ENCODE measurements at regions not wholly inside any gene's neighbourhood (a gene's known extent, or its start where the extent isn't known, plus 50 kb on each side); places are given as distances from the start of the nearest gene placed in this dataset.
A peak's percentile ranks its signal among the peaks of the same experiment; 100 is the strongest.

DNA sequence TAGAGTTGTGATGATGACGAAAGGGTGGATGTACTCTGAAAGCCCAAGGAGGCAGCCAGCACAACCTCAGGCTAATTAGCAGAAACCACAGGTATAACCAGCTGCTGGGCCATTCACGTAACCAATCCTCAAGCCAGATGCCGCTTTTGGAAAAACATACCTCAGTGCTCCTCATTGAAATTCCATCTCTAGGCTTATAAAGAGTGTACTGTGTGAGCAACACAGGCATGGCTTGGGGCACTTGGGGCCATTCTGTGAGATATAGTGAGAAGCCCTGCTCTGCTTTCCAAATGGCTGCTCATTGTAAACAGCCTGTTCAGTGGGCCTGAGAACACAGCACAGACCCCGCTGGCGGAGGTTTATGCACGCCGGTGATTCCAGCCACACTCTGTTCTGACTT is 182.1 kb upstream of the HHIP start:
- no peak for DNase-seq (ENCODE audit: low read depth, low spot score)

DNA sequence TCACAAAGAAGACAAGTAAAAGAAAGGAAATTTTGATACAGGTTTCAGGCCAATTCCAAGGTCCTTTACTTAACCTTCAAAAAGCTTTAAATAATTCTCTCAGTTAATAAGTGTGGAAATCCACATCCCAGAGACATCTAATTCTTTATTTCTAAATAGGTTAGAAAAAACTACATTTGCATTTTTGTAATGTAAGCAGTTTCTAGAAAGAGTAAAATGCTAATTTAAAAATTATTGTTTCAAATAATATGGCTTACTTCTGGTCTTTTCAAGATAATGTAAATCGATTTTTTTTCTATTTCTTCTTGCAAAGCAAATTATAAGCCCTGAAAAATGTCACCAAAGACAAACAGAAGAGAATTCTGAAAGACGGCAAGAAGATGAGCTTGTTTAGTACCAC is 180.4 kb upstream of the HHIP start:
- DNase-seq (ENCODE audit: low read depth, low spot score), result no peak

DNA sequence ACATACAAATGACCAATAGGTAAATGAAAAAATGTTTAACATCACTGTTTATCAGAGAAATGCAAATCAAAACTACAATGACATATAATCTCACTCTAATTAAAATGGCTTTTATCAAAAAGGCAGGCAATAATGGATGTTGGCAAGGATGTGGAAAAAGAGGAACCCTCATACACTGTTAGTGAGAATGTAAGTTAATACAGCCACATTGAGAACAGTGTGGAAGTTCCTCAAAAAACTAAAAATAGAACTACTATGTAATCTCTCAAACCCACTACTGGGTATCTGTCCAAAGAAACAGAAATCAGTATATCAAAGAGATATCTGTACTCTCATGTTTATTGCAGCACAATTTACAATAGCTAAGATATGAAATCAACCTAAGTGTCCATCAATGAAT is 165.9 kb upstream of the HHIP start:
- DNase-seq (ENCODE audit: low read depth, low spot score), result no peak

DNA sequence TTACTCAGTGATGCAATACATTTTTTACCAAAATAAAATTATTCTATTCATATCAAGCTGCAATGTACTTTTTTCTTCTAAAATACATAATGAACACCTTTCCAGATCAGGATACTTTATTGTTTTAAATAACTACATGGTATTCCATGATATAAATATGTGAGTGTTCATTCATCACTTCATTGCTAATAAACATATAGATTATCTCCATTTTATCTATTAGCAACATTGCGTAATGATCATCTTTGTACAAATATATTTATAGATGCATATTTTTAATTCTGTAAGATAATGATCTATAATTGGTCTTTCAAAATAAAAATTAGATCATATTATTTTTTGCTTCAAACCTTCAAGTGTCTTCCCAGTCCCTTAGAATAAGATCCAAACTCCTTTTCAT is 156.1 kb upstream of the HHIP start:
- no peak for DNase-seq (ENCODE audit: low read depth, low spot score)

DNA sequence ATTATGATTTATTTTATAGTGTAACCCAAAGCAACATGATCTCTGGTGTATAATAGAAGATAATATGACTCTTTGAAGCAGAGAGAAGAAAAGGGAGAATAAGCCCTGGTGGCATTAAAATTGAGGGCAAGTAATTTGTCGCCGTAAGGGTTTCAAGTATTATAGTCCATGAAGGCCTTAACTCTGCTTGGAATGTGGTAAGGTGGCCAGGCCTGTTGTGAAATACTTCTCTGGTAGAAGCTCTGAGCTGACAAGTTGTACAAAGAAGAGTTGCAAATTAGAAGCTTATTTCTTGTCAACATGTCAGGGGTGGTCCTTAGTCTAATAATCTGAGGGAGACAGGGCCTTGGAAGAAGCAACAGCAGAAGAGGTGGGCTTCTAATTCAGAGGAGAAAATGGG is 151.7 kb upstream of the HHIP start:
- no peak for DNase-seq (ENCODE audit: low read depth, low spot score)

DNA sequence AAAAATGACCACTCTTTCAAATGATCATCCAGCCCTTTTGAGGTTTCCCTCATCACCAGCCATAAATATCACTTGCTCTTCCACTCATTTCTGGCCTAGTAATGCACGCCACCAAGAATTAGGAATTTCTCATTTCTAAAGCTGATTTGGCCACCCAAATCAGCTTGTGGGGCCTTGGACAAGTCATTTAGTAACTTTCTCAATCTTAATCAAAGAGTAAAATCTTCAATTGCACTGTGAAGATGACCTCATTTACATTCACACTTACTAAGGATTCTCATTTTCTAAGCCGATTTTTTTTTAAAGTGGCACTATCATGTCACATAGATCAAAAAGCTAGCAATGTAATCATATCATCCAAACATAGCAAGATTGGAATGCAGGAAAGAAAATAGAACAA is 150.0 kb upstream of the HHIP start:
- no peak for DNase-seq (ENCODE audit: low read depth, low spot score)

DNA sequence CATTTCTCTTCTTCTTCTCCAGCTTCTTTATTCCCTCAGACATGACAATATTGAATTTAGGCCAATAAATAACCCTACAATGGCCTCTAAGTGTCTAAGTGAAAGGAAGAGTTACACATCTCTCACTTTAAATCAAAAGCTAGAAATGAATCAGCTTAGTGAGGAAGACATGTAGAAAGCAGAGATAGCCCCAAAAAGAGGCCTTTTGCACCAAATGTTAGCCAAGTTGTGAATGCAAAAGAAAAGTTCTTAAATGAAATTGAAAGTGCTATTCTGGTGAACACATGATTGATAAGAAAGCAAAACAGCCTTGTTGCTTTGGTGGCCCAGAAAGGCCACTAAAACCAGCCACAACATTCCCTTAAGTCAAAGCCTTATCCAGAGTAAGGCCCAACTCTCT is 146.2 kb upstream of the HHIP start:
- DNase-seq (ENCODE audit: low read depth, low spot score), result no peak

DNA sequence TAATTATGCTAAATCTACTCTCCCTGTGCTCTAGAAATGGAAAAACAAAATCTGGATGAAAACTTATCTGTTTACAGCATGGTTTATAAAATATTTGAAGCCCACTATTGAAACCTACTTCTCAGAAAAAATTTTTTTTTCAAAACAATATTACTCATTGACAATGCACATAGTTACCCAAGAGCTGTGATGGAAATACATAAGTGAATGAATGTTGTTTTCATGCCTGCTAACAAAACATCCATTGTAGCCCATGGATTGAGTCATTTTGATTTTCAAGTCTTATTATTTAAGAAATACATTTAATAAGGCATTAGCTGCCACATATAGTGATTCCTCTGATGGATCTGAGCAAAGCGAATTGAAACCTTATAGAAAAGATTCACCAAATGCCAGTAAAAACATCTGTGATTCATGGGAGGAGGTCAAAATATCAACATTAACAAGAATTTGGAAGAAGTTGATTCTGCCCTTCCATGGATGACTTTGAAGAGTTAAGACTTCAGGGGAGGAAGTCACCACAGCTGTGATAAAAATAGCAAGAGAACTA is 144.7 kb upstream of the HHIP start:
- no peak for DNase-seq (ENCODE audit: low read depth, low spot score)

DNA sequence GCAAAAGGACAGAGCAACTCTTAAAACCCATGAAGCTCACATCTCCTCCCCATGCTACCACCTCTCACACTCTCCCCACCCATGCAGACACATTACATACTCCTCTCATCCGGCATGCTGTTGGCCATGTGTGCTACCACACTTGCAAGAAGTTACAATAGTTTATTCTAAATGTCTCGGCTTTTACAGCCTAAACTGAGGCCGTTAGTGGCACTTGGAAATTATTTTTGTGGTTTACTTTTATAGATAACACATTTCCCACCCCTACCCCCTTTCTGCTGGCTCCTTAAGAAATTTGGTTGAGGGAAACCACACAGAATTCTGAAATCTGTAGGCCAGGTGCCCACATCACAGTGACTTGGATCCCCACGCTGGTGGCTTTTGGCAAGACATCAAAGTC is 141.1 kb upstream of the HHIP start:
- DNase-seq (ENCODE audit: low read depth, low spot score), result peak; percentile 49

DNA sequence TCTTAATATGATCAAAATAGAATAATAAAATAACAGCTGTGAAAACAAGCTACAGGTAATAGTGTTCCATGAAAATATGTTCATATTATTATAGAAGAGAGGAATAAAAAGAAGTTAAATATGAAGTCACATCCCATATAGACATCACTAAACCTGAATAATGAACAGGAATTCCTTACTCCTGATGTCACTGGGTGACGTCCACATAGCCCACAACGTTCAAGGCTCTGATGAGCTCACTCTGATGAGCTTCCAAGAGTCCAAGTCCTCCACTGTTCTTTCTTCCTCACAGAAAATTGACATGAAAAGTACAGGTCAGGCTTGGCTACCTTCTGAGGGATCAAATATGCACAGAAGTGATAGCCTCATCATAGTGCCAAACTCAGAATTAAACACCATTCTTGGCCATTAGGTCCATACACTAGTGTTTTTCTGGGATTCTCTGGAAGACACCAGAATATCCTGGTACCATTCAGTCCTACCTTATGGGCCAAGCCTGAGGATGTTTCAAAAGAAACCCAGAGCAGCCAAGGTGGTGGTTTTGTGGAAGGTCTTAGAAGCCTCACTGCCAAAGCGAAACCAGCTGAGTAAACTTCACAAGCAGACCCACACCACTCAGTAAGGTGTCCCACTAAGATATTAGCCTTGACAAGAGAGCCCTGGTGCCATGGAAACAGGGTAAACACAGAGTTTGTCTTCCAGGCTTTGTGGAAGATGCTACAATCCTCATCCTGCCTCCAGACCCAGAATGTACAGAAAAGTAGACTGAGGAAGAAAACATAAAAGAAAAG is 138.4 kb upstream of the HHIP start:
- DNase-seq (ENCODE audit: low read depth, low spot score), result peak; percentile 49

DNA sequence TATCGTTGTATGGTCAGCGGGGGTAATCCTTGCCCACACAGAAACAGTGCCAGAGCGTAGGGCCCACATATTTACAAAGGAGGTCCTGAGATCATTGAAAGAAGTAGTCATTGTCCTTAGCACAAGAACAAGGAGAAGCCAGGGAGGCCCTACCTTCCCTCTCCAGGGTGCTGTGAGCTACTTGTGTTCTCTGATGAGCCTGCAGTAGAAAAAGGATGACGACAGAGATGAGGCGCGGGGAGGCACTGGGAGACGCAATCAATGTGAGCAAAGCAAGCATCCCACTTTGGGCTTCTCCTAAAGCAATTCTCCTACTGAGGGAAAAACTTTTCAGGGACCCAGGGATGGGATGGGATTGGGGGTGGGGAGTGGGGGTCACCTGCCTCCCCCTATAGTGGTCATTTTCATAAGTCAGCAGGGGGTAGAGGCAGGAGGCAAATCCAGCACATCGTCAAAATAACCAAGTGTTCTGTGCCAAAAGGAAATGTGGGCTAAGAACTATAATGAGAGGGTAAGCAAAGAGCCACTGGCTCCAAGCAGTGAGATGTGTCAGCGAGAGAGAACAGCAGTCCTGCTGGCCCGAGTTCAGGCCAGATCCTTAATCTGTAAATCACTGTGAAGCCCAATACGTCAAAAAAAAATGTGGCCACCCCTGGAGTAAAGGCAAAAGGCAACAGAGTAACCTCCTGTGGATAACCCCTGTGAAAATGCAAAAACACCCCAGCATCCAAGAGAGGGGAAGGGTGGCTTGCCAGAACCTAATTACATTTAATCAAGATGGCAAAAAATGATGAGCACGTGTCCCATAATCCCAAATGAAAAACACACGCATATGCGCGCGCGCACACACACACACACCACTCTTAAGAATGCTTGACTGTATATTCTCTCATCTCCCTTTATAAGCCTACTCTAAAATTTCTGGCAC is 136.6 kb upstream of the HHIP start:
- no peak for DNase-seq (ENCODE audit: low read depth, low spot score)

DNA sequence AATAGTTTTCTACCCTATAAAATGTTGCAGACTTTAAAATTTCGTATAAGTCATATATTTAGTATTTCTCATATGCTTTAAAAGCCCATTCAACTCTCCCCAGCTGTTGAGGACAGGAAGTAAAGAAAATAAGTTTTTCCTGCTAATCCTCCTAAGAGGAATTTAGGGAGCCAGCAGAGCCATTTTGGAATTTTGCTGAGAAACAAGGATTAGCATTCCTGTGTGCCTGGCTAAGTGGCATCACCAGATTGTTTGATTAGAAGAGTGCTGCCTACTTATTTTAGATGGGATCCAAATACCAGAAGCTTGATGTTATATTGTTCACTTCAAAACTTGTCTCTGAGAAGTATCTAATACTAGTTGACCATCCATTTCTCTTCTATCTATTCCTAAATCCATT is 131.2 kb upstream of the HHIP start:
- no peak for DNase-seq (ENCODE audit: low read depth, low spot score)

DNA sequence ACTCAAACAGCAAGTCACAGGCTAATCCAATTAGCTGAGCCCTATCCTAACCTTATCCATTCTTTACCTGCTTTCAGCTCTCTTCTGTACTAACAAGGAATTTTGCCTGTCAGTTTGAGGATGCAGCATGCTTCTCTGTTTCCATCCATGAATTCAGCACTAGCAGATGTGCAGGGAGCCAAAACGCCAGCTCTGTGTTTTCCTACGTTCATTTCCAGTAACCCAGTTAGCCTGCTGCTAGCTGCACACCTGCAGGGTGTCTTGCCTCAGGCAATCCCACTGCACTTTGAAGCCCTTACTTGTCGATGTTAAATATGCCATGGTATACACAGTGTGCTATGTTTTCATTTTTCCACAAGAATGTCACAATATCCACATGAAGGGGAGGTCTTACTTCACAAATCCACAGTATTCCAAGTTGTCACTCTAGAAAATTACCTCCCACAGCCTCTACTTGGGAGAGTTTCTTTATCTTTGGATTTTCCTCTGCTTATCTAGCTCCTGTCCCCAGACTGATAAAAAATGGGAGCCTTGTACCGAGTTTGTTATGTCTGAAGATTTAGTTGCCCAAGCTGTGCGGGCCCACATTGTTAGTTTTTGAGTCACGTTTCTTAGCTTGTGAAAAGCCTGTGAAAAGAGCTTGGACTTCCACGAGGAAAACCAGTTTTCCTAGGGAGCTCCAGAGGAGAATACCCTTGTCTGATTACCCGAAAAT is 127.6 kb upstream of the HHIP start:
- peak; percentile 44 for DNase-seq (ENCODE audit: low read depth, low spot score)

DNA sequence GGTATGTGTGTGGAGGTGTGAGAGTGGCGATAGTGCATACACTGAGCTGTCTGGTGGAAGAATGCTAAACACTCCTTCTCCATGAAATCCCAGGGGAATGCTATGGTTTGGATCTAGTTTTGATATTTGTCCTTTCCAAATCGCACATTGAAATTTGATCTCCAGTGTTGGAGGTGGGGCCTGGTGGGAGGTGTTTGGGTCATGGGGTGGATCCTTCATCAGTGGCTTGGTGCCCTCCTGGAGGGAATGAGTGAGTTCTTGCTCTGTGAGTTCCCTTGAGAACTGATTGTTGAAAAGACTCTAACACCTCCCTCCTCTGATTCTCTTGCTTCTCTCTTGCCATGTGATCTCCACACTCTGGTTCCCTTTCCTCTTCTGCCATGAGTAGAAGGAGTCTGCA is 114.1 kb upstream of the HHIP start:
- DNase-seq (ENCODE audit: low read depth, low spot score), result no peak

DNA sequence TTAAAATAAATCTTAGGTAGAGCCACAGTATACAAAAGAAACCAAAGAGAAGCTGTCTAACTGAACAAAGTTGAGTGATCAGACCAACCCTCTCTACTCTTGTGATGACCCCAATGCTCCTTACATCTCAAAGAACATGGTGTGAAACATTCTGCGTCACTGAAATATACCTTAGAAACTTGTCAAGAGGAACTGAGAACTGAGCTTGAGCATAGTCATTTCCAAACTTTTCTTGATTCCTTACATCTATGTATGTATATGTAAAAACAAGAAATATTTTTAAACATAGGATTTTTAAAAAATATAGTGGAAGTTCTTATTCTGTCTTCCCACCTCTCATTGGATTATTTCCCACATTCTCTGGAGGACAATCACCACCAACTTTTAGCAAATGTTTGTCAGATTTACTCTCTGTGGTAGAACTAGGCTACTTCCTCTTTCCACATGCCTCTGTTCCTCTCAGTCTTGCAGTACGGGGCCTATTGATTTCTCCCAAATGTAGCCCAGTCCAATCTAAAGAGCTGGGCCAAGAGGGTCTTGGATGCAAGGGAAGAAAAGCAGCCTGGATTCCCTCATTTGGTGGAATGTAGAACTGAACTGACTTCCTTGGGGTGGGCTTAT is 98.2 kb upstream of the HHIP start:
- DNase-seq (ENCODE audit: low read depth, low spot score), result no peak

DNA sequence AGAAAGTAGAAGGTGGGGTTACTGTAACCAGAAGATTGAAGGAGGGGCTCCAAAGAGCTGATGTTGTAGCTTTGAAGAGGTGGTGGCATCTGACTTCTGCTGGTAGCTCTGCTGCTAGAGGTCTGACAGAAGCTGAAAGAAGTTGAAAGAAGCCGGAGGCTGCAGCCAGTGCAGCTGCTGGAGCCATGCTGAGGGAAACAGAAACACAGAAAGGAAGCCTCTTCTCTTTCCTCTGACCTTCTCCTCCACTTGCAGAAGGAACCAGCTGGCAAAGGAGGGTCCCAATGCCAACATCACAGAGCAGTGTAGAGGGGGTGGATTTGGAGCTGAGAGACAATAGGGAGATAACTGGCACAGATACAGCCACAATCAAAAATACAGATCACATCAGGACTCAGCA is 89.3 kb upstream of the HHIP start:
- DNase-seq (ENCODE audit: low read depth, low spot score), result no peak

DNA sequence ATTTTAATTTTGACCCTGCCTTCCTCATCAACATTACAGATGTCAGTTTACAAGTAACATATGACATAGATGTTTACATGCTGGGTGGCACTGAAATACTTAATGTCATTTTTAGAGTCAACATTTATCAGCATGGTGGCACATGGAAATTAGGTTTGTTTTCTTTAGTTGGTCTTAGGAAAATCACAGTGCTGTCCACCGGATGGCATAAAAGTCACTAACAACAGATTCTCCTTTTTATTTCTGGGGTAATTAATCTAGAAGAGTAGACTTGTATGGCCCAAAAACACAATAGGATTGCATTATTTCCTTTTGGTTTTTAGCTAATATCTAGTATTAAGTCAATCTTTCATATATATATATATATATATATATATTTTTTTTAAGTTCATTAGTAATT is 88.6 kb upstream of the HHIP start:
- DNase-seq (ENCODE audit: low read depth, low spot score), result no peak

DNA sequence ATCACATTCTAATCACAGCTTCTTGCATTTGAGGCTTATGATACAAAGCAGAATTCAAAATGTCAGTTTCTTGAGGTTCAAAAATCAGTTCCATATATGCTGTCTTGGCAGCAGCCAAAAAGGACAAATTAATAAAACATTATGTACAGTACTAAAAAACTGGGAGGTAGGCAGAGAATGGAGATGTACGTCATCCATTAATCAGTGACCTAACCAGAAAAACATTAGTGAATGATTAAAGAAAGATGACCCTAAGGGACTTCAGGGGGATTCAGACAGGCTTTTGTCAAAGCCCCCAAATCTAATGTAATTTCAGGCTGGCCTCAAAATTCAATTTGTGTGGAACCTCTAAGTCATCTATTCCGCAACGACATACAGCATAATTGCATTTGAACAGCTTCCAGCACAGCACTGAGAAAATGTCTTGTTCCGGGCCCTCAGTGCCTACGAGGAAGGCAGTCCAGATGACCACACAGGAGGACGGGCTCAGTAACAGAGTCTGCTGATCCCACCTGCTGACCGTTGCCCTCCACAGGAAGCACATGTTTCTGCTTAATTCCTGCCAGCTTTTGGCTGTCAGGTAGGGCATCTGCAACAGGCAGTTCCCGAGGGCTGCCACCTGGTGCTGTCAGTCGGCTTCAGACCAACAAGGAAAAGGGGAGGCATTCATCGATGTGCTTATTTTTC is 83.8 kb upstream of the HHIP start:
- no peak for DNase-seq (ENCODE audit: low read depth, low spot score)

DNA sequence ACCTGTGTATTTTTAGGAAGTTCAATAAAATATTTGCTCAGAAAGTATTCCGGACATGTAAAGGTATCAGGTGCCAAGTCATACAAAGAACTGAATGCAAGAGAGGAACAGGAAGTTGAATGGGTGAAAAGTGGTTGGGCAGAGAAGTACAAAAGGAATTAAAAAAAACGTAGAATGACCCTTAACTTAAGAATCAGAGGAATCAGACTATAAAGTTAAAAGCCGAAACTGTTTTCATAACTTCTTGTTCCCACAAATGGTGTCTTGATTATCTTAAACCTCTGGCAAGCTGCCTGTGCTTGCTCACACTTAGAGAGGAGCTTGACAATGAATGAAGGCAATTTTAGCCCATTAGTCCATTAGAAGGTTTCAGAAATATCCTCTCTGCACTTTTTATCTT is 81.6 kb upstream of the HHIP start:
- peak; percentile 38 for DNase-seq (ENCODE audit: low read depth, low spot score)

DNA sequence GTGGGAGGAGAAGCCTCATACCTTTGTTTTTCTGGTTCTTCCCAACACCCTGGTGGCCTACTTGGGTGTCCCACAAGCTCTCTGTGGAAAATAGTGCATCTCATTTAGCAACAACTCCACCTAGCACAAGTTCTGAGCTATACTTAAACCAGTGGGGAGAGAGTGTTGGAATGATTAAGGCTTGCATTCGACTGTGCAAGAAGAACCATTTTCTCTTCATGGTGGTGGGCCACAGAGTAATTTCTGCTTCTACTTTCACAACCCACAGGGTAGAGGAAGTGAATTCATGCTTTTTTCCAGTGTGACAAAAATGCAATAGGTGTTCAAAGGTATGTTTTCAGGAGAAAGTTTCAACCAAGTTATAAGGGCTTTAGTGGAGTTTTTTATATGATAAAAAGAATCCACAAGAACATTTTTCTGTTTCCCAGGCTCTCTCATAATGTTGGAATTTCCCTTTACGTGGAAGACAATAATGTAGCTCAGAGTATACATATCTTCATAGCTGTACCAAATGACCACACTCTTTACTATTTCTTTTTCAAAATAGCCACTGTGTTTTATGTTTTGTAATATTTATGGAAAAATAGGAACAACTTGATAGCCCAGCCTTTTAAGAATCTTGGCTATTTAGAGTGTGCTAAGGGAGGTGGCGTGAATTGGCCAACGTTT is 80.3 kb upstream of the HHIP start:
- DNase-seq (ENCODE audit: low read depth, low spot score), result no peak

All from astrocyte of the hippocampus (primary cell).